ENCODE measurements at regions not wholly inside any gene's neighbourhood (a gene's known extent, or its start where the extent isn't known, plus 50 kb on each side); places are given as distances from the start of the nearest gene placed in this dataset.

GRCh38 chr2:14185906-14186305 is 446.6 kb upstream of the LRATD1 start:
- TF ChIP-seq CTCF (IDR thresholded peaks at IDR 0.05): no peak
- no peak for TF ChIP-seq POLR2A (IDR thresholded peaks at IDR 0.05)
- TF ChIP-seq POLR2AphosphoS5 (IDR thresholded peaks at IDR 0.05): no peak
